Stomach (tissue), 4 donors: ENCODE measurements at regions not wholly inside any gene's neighbourhood (a gene's known extent, or its start where the extent isn't known, plus 50 kb on each side); places are given as distances from the start of the nearest gene placed in this dataset.

ENCODE experiments used
- EP300 ChIP-seq: sonication (generic); formaldehyde crosslinking; IDR thresholded peaks from one replicate; pipeline ENCODE4 v1.6.1; 2017; ENCODE audit warnings: antibody characterized with exemption
- POLR2A ChIP-seq, 4 donors: fragments of 450-650 bp; IDR thresholded peaks; one replicate each; pipeline ENCODE4 v1.6.1; 2016; ENCODE audit warnings: antibody characterized with exemption in 4 of 4, control low read depth in 2 of 4, mild to moderate bottlenecking in 1 of 4, moderate library complexity in 1 of 4
- TF ChIP-seq, protein P1 (sequence below), 7 experiments: fragments of 450-650 bp in 4 of 7; fragments of 200-600 bp in 3 of 7; sonication (generic) in 3 of 7; IDR thresholded peaks; one replicate each; pipeline ENCODE4 v1.5.1; 2016 to 2019; ENCODE audit warnings: antibody characterized with exemption in 7 of 7, control low read depth in 2 of 7, mild to moderate bottlenecking in 1 of 7

- TF ChIP-seq, protein P1, sequence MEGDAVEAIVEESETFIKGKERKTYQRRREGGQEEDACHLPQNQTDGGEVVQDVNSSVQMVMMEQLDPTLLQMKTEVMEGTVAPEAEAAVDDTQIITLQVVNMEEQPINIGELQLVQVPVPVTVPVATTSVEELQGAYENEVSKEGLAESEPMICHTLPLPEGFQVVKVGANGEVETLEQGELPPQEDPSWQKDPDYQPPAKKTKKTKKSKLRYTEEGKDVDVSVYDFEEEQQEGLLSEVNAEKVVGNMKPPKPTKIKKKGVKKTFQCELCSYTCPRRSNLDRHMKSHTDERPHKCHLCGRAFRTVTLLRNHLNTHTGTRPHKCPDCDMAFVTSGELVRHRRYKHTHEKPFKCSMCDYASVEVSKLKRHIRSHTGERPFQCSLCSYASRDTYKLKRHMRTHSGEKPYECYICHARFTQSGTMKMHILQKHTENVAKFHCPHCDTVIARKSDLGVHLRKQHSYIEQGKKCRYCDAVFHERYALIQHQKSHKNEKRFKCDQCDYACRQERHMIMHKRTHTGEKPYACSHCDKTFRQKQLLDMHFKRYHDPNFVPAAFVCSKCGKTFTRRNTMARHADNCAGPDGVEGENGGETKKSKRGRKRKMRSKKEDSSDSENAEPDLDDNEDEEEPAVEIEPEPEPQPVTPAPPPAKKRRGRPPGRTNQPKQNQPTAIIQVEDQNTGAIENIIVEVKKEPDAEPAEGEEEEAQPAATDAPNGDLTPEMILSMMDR (IDR thresholded peaks at IDR 0.05): no peak
- TF ChIP-seq POLR2A (IDR thresholded peaks at IDR 0.05): no peak
- no peak for TF ChIP-seq EP300
Observed at GRCh38 chr18:72940509-72940908, 72.7 kb upstream of the NETO1 start.
